NCI-H69 (cell line): ENCODE measurements at regions not wholly inside any gene's neighbourhood (a gene's known extent, or its start where the extent isn't known, plus 50 kb on each side); places are given as distances from the start of the nearest gene placed in this dataset.
A peak's percentile ranks its signal among the peaks of the same experiment; 100 is the strongest.

Experiments
- DNase-seq: peaks from one replicate; lab custom pipeline; 2025; lab: John Stamatoyannopoulos, UW

DNA sequence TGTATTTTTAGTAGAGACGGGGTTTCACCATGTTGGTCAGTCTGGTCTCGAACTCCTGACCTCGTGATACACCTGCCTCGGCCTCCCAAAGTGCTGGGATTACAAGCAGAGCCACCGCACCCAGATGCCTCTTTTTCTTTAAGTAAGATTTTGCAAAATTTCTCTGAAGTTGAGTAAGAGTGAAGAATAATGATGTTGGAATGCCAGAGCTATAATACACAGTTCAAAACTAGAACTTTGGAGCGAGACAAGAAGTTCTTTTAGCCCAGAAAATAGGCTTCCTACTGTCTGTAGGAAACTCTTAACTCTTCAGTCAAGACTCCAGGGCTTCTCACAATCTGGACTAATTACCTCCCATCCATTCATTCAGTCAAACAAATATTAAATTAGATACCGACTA lies 51.4 kb downstream of the MARCHF4 start:
- no peak for DNase-seq

DNA sequence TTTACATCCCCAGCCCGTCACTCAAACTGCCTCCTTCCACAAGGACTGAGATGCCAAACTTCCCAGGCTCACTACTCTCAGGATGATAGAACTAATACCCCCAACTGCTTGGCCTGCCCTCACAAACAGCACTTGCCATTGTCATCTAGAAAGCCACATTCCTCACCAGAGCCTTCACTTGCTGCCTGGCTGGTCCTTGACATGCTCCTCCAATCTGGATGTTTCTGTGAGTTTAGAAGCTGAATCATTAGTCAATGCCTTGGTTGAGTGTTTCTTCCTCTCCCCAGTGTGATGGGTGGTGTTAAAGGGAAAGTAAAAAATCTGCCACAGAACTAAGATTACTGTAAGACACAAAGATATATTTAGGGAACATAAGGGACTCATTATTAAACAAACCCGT lies 52.5 kb downstream of the MARCHF4 start:
- no peak for DNase-seq

DNA sequence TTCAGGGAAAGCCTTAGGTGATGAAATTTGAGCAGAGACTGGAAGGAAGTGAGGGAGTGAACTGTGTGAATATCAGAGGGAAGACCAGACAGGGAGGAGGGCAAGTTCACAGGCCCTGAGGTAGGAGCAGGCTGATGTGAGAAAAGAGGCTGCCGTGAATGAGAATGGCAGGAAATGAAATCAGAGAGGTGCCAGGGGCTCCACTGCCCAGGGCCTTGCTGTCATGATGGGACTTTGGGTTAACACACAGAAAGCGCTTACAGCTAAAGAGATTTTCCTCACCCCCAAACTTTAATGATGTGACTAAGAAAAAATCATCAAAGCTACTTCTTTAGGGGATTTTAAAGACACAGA lies 53.8 kb downstream of the MARCHF4 start:
- peak; percentile 71 for DNase-seq

DNA sequence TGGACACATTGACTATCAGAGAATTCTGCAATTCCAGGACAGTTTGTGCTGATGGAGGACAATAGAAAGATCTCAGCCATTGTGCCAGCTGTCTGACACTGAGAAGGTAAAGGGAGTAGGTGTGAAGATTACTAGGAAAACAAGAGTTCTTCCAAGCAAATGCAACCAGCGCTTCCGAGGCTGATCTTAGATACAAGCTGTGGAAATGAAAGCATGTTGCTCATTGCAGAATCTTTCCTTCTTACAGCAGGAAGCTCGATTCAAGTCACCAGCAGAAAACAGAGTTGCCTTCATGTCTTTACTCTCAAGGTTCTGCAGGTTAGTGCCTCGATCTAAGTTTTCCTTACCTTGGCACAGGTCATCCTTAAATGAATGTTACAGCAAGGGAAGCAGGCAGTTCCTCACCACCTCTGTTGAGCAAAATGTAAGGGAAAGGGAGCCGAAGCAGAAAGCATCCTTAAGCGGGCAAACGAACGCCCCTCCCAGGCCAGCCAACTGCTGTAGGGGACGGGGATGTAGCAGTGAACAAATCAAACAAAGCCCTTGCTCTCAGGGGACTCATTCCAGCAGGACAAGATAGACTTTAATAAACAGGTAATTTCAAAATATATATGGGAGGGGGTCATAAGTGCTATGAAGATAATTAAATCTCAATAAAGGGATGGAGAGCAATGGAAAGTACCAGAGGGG lies 54.3 kb downstream of the MARCHF4 start:
- DNase-seq, result peak; percentile 71

DNA sequence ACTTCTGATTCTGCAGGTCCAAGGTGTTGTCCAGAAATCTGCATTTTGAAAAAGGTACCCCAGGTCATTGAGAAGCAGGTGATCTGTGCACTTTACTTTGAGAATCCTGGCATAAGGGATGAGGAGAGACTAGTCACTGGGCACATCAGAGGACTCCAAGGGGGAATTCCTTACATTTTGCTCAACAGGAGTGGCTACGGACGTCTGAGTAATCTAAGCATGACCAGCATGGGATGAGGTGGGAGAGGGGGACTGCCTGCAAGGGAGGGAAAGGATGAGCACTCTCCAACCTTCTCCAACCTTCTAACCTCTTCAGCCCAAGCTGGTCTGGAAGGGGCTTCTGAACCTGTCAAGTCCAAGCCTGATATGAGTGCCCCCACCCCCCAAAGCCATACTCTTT lies 55.5 kb downstream of the MARCHF4 start:
- DNase-seq, result no peak

DNA sequence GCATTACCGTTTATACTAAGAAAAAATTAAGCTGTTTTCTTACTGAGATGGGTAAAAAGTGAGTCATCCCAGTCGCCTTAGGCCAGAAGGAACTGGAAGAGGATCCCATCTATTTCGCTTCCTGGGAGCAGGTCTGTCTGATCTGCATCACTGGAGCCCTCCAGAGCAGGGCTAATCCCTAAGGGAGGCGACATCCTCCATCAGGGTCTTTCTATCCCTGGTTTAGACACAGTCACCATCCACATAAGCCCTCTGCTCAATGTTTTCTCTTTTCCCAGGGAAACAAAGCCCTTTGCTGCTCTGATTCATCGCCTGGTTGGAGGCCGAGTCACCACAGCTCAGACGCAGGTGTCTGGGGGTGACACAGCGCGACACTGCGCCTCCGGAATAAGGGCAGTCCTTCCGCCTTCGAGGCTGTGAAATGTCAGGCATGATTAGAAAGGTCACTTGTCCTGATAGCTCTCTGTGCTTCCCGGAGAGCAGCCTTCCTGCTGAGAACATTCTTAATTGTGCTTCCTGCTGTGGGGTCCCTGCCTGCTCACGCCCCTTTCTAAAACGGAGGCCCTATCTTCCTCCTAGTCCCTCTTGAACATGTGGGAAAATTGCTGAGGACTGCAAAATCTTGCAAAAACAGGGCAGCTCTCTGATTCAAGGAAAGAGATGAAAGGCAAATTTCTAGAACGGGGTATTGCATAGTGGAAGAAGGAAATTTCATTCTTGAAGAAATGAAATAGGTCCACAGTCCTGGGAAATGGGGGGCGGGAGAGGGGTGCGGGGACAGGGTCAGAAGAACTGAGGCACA lies 56.3 kb downstream of the MARCHF4 start:
- peak; percentile 44 for DNase-seq

DNA sequence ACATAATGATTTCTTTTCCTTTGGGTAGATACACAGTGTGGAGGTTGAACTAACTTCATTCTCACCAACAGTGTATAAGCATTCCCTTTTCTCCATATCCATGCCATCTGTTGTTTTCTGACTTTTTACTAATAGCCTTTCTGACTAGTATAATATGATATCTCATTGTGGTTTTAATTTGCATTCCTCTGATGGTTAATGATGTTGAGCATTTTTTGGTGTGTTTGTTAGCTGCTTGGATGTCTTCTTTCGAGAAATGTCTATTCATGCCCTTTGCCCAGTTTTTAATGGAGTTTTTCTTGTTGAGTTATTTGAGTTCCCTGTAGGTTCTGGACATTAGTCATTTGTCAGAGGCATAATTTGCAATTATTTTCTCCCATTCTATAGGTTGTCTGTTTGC lies 59.8 kb downstream of the MARCHF4 start:
- no peak for DNase-seq

DNA sequence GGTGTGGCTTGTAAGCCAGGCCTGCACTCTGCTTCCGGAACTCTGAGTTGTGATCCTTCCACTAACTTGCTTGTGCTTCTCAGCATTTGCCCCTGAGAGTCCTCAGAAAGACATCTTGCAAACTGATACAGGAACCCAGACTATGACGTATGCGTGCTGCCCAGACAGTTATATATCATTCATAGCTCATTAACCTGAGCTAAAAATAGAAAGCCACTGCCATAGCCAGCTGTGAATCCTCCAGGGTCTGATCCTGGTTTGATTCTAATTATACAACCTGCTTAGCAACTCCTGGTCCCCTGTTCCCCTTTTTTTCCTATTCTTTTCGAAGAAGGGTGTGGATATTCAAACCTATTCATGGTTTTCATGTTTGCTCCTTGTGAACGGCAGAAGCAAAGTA lies 63.7 kb downstream of the MARCHF4 start:
- DNase-seq, result peak; percentile 78

DNA sequence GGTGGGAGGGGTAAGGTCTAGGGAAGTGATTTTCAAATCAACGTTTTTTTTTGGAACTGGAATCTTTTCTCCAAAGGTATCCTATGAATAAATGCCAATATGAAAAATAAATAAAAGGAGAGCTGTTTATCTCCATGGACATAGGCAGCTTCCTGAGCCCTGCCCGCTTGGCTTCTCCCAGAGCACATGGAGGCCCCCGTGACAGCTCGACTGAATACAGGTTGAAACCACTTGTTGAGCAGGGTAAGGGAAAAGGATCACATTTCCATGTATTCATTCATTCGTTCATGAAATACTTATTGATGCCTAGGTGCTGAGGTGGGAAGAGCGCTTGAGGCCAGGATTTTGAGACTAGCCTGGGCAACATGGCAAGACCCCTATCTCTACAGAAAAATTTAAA lies 64.8 kb downstream of the MARCHF4 start:
- no peak for DNase-seq

DNA sequence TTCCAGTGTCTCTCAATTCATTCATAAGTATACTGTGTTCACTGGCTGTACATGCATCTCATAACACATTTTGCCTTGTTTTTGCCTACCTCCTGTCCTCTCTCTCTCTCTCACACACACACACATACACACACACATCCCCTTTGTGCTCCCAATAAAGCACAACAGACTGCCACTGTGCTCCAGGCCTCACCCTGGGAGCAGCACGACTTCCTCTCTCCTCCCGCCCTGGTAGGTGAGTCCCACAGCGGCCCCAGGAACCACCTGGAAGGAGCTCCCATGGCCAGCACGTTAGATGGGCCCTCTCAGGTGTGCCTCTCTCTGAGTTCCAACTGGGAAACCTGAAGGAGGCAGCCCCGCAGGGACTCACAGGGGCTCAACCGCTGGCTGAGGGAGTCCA lies 65.4 kb downstream of the MARCHF4 start:
- DNase-seq, result peak; percentile 51

DNA sequence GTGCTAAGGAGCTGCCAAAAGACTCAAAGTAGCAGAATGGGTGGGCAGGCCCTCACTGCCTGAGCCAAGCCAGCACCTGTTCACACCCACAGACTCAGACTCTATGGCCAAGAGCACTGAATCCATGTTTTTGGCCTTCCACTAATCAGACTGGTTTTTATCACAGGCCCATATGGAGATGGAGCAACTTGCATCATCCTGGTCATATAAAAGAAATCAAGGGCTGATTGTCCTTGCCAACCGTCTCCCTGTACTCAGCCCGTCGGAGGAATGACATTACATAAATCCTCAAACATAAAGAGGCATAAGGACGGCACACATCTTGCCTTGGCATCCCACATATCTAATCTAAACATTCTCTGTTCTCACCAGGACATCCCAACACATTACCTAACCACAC lies 66.7 kb downstream of the MARCHF4 start:
- DNase-seq, result no peak

DNA sequence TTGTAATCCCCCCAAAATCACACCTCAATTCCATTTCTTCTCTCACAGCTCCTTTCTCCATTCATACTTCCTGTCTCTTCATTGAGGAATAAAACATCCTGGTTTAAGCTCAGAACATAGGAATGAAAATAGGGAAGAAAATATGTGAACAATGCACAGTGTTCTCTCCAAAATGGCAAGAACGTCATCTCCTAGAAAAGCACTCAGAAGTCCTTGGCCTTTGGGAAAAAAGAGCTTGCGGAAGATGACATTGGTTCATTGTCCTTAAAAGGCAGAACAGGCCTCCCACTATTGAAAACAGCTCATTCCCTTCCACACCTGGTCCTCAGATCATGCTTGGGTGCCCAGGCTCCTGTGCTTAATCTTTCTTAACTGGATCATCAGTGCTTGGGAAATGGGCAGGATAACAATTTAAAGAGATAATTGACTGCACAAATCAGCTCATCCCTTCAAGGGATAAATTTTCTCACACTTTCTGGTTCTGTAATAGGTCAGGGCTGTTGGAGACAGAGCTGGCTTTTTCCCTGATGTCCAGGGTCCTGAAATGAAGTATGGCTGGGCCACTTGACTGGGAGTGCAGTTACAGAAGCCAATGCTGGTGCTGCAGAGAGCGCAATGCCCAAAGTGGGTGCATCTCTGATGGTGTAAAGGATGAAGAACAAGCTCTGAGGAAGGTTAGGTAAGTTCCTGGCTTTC lies 69.2 kb downstream of the MARCHF4 start:
- DNase-seq, result no peak

DNA sequence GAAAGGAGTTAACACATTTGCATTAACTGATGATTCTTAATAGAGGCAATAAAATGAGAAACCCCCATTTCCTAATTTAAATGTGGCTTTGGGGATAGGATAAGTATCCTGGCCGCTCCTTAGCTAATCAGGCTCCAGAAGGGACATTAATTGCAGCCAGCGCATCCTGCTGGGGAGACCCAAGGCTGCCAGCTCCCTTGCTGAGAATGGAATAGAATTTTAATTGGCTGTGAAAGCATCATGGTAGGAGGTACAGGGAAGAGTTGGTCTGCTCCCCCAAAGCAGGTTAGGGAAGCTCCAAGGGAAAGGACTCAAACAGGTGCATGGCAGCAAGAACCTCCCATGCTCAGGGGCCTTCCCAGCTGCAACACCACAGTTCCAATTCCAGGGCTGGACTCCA lies 71.4 kb downstream of the MARCHF4 start:
- peak; percentile 73 for DNase-seq

DNA sequence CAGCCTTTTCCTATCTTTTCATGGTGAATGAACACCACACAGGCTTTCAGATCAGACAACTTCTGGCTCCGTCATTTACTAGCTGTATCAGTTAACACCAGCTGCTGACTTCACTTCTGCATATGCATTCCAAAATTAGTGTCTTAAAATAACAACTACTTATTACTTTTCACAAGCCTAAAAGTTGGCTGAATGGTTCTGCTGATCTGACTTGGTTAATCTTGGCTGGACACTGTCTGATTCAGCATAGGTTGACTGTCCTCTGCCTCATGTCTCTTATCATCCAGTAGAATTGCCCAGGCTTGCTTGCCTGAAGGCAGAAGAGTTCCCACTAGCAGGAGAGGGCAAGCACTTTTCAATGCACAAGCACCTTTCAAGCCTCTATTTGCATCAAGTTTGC lies 72.7 kb downstream of the MARCHF4 start:
- no peak for DNase-seq

DNA sequence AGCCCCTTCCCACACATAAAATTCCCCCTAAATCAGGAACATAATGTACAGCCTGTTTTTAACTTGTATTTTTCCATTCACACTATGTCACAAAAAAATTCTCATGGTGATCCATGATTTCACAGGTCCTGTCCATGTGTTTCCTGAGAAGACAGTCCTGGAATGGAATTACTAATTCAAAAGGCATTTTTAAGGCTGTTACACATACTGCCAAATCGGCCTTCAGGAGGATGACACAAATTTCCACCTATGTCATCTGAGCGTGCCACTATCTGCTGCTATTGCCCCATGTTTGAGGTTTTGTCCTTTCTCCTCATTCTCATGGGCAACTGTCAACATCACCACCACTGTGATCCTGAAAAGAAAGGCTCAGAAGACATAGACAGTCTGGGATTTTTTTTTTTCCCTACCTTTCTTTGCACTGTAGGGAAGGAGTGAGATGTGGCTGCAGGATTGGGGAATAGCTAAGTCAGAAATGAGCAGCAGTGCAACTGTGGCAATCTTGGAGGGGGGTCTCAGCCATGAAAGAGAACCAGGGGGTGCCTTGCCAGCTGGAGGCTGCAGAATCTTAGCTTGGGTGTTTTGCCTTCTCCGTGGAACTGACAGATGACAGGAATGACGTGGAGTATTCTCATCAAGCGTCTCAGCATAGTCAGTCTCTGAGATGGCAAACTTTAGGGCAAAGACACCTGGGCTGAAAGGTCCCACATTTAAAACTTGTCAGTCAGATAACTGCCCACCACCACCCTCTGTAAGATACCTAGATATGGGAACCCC lies 73.4 kb downstream of the MARCHF4 start:
- DNase-seq, result no peak

DNA sequence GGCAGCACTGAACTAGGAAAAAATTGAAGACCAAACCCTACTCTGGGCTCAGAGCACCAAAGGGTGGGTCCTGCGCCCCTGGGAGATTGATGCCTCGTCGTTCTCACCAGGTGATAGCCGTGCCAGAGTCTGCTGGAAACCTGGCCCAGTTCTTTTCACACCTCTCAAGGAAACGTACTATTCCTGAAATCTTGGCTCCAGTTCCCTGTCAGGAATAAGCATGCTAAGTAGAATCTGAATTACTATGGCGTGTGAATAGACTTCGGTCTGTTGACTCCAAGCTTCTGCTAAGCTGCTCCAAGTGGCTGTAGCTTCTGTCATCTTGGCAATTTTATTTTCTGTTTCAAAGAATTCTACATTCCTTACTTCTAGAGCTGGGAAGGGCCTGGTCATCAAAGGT lies 75.4 kb downstream of the MARCHF4 start:
- DNase-seq, result no peak

DNA sequence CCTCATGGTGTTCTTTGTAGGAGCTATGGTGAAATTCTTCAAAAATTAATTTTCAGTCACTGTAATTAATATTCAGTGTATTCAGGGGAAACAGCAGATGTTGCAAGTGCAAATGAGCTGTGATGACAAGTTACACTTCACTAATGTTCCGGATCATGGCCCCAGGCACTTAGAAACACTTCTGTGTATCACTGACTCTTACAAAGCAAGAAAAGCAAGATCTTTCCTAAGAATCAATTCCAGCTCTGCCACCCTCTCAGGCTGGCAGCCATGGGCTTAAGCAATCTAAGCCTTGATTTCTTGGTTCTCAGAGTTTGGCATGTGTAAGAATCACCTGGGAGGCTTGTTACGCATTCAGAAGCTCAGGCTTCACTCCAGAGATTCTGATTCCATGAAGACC lies 78.0 kb downstream of the MARCHF4 start:
- DNase-seq, result no peak

DNA sequence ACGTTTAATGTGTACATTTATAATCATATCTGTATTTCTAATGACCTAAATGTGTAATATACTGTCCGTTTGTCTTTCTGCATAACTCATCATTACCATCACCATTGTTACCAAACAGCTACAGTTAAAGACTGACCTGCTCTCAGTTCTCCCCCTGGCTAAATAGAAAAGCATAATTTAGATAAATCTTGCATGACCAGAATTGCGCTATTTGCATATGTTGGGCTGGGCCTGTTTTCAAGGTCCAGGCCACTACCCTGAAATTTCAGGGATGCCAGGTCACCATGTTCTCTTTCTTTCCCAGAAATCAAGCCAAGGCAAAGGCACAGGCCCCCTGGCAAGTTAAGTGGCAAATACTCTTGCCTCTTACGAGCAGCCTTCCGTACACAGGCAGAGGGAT lies 78.4 kb downstream of the MARCHF4 start:
- DNase-seq, result no peak

DNA sequence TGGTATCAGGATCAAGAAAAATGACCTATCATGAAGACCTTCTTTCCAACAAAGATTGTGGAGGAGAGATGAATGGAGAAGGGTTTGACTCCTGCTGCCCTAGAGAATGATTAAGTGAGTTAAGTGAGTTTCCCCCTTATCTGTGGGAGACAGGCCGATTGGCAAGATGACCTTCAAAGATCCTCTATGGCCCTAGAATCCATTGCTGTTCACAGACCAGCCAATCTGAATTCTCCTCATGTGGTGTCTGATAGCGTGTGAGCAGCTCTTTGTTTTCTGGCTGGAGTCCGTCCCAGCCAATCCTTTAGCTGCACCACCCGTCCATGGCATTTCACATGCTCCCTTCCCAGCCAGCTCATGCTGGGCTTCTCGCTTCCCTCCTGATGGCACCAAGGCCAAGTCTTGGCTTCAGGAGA lies 79.4 kb downstream of the MARCHF4 start:
- no peak for DNase-seq

DNA sequence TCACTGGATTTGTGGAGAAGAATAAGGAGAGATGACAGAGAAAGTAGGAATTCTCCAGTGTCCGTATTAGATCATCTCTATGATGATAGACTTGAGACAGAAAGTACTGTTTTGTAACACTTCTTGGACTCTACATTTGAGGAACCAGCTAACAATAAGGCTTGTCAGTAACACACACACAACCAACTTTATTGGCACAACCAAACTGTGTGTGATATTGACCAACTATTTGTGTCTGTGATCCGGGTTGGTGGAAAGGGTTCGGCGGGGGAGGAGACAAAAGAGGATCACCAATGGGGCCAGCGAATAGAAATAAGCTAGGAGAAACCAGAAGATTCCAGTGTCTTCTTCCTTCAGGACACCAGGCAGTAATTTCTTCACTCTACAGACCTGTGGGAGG lies 79.8 kb downstream of the MARCHF4 start:
- DNase-seq, result no peak

DNA sequence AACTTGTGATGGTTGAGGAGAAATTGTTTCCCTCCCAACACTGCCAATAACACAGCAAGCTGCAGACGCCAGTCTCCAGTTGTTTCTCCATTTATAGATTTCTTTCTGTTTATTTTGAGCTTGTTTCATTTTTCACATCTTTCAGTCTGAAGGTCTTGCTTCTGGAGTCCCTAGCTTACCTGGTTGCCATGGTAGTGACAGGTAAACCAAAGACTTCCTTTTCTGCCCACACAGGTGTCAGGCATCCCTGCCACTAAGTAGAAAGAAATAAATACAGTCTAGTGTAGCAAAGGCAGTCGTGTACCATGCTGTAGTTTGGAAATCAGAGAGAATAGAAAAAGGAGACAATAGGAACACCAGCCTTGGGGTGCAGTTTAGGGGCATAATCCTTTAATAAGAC lies 82.8 kb downstream of the MARCHF4 start:
- peak; percentile 9 for DNase-seq

DNA sequence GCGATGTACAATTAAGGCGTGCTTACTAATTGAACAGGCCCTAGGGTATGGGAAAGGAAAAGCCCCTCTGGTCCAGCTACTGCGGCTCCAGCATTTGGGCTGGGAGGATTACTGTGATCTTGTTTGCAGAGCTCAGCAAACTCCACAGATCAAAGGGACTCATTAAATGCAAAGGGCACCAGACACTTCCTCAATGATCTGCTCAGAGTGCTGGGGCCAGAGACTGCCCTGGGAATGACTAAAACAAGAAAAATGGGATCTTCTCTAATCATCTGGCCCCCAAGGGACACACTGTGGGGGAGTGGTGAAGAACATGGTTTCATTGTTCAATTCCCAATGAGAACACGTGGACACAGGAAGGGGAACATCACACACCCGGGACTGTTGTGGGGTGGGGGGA lies 85.0 kb downstream of the MARCHF4 start:
- peak; percentile 51 for DNase-seq
